IMR-90 (cell line): ENCODE measurements at regions not wholly inside any gene's neighbourhood (a gene's known extent, or its start where the extent isn't known, plus 50 kb on each side); places are given as distances from the start of the nearest gene placed in this dataset.

Experiments
- ATAC-seq: fragments of 200-7000 bp; cut with Tn5 transposase; 2 replicates; pipeline ENCODE4 v1.9.1; 2020; ENCODE audit warnings: low read depth, mild to moderate bottlenecking, moderate library complexity
- BruUV-seq: library from RNA; stranded (reverse); fragments of 400-500 nt; replicated peaks from 2 replicates; lab custom pipeline; 2021; lab: Mats Ljungman, UMichigan
- CTCF ChIA-PET: fragments of 300-600 bp; formaldehyde crosslinking; extraction: SDS; loops from one replicate; lab custom pipeline; 2021; ENCODE audit warnings: antibody characterized with exemption; lab: Yijun Ruan, JAX
- POLR2A ChIA-PET: fragments of 300-600 bp; sonication (Branson Sonifier 250); formaldehyde crosslinking; loops from one replicate; lab custom pipeline; 2022; ENCODE audit warnings: antibody characterized with exemption; ENCODE audit not compliant: unreplicated experiment; lab: Charles Lee
- DNase-seq: peaks from one replicate; pipeline ENCODE4 v3.0.0; 2013
- H2AFZ ChIP-seq: replicated peaks from 2 replicates; pipeline ENCODE3; 2013; ENCODE audit warnings: low read length, mild to moderate bottlenecking; ENCODE audit not compliant: poor library complexity
- H2AK5ac ChIP-seq: 2 replicates; pipeline ENCODE4 v1.6.1; 2013; ENCODE audit warnings: low read depth, low read length, inconsistent platforms
- H2AK9ac ChIP-seq: replicated peaks from 2 replicates; pipeline ENCODE3; 2013; ENCODE audit warnings: mild to moderate bottlenecking, low read depth, low read length, moderate library complexity; ENCODE audit not compliant: poor library complexity
- H2BK120ac ChIP-seq: 2 replicates; pipeline ENCODE4 v1.6.1; 2013; ENCODE audit warnings: low read depth, low read length, inconsistent platforms
- H2BK15ac ChIP-seq: 3 replicates; pipeline ENCODE4 v1.6.1; 2013; ENCODE audit warnings: low read depth, low read length, inconsistent platforms
- H2BK20ac ChIP-seq: 2 replicates; pipeline ENCODE4 v1.6.1; 2013; ENCODE audit warnings: low read depth, mild to moderate bottlenecking, inconsistent platforms, low read length, moderate library complexity
- H2BK5ac ChIP-seq: 2 replicates; pipeline ENCODE4 v1.6.1; 2013; ENCODE audit warnings: mild to moderate bottlenecking, low read depth, low read length, inconsistent platforms; ENCODE audit not compliant: poor library complexity, severe bottlenecking
- H3K14ac ChIP-seq: replicated peaks from 2 replicates; pipeline ENCODE4 v1.6.1; 2013; ENCODE audit warnings: low read depth, low read length, inconsistent platforms
- H3K18ac ChIP-seq: 2 replicates; pipeline ENCODE4 v1.6.1; 2013; ENCODE audit warnings: low read depth, low read length, control low read depth
- H3K23ac ChIP-seq: 2 replicates; pipeline ENCODE4 v1.6.1; 2013; ENCODE audit warnings: low read depth, low read length, inconsistent platforms
- H3K27ac ChIP-seq: 2 replicates; pipeline ENCODE4 v1.5.1; 2013; ENCODE audit warnings: mild to moderate bottlenecking, control low read depth, low read length; ENCODE audit not compliant: insufficient read depth
- H3K27me3 ChIP-seq: 2 replicates; pipeline ENCODE4 v1.6.1; 2013; ENCODE audit warnings: low read length; ENCODE audit not compliant: control insufficient read depth, insufficient read depth
- H3K36me3 ChIP-seq: 2 replicates; pipeline ENCODE4 v1.6.1; 2013; ENCODE audit warnings: low read length, mixed read lengths; ENCODE audit not compliant: control insufficient read depth, insufficient read depth
- H3K4ac ChIP-seq: 2 replicates; pipeline ENCODE4 v1.6.1; 2013; ENCODE audit warnings: low read depth, low read length, inconsistent platforms
- H3K4me1 ChIP-seq: 2 replicates; pipeline ENCODE4 v1.6.1; 2013; ENCODE audit warnings: low read length, mixed read lengths; ENCODE audit not compliant: control insufficient read depth, insufficient read depth
- H3K4me2 ChIP-seq: 2 replicates; pipeline ENCODE4 v1.6.1; 2013; ENCODE audit warnings: low read depth, mild to moderate bottlenecking, control low read depth, low read length, moderate library complexity
- H3K4me3 ChIP-seq: 2 replicates; pipeline ENCODE4 v1.5.1; 2013; ENCODE audit warnings: low read depth, mild to moderate bottlenecking, control low read depth, low read length, moderate library complexity; ENCODE audit not compliant: insufficient read depth
- H3K56ac ChIP-seq: 2 replicates; pipeline ENCODE4 v1.6.1; 2013; ENCODE audit warnings: low read length, inconsistent platforms; ENCODE audit not compliant: insufficient read depth; ENCODE audit errors: extremely low read depth
- H3K79me1 ChIP-seq, 2 experiments: 2 replicates each; pipeline ENCODE4 v1.6.1; 2013; ENCODE audit warnings: low read length in 2 of 2, inconsistent platforms in 1 of 2, low read depth in 1 of 2
- H3K9ac ChIP-seq: 2 replicates; pipeline ENCODE4 v1.6.1; 2013; ENCODE audit warnings: low read depth, low read length, control low read depth
- H3K9me1 ChIP-seq: 2 replicates; pipeline ENCODE4 v1.6.1; 2013; ENCODE audit warnings: low read length, inconsistent platforms; ENCODE audit not compliant: insufficient read depth
- H3K9me3 ChIP-seq: 2 replicates; pipeline ENCODE4 v1.6.1; 2013; ENCODE audit warnings: low read length; ENCODE audit not compliant: control insufficient read depth, insufficient read depth
- H4K20me1 ChIP-seq: 2 replicates; pipeline ENCODE4 v1.6.1; 2013; ENCODE audit warnings: low read length, inconsistent platforms; ENCODE audit not compliant: insufficient read depth
- H4K5ac ChIP-seq: 2 replicates; pipeline ENCODE4 v1.6.1; 2013; ENCODE audit warnings: mild to moderate bottlenecking, low read depth, low read length, control low read depth
- H4K8ac ChIP-seq, 2 experiments: 2 replicates each; pipeline ENCODE4 v1.6.1; 2013; ENCODE audit warnings: low read depth in 2 of 2, low read length in 2 of 2, control low read depth in 1 of 2, inconsistent platforms in 1 of 2
- H4K91ac ChIP-seq: 2 replicates; pipeline ENCODE4 v1.6.1; 2013; ENCODE audit warnings: low read depth, low read length, inconsistent platforms; ENCODE audit not compliant: insufficient read depth
- BHLHE40 ChIP-seq: fragments of 150-350 bp; IDR thresholded peaks from 2 replicates; pipeline ENCODE4 v1.6.1; 2016; ENCODE audit warnings: mild to moderate bottlenecking, low read depth, low read length
- CHD1 ChIP-seq: IDR thresholded peaks from 2 replicates; pipeline ENCODE4 v1.6.1; 2012; ENCODE audit warnings: low read depth, low read length, improper control_type of control experiment
- FOS ChIP-seq: fragments of 150-350 bp; IDR thresholded peaks from 2 replicates; pipeline ENCODE4 v1.6.1; 2016; ENCODE audit warnings: low read depth, low read length
- MAFK ChIP-seq: IDR thresholded peaks from 2 replicates; pipeline ENCODE4 v1.6.1; 2012; ENCODE audit warnings: low read depth, low read length, improper control_type of control experiment
- MAZ ChIP-seq: IDR thresholded peaks from 2 replicates; pipeline ENCODE4 v1.6.1; 2012; ENCODE audit warnings: low read depth, mild to moderate bottlenecking, low read length, improper control_type of control experiment, moderate library complexity, borderline replicate concordance
- MXI1 ChIP-seq: IDR thresholded peaks from 2 replicates; pipeline ENCODE4 v1.6.1; 2012; ENCODE audit warnings: low read depth, mild to moderate bottlenecking, low read length, moderate library complexity, borderline replicate concordance
- NFE2L2 ChIP-seq: fragments of 150-350 bp; IDR thresholded peaks from 2 replicates; pipeline ENCODE4 v1.6.1; 2016; ENCODE audit warnings: low read depth, mild to moderate bottlenecking, low read length
- POLR2A ChIP-seq: IDR thresholded peaks from 2 replicates; pipeline ENCODE4 v1.6.1; 2012; ENCODE audit warnings: mild to moderate bottlenecking, low read depth, low read length
- RAD21 ChIP-seq: IDR thresholded peaks from 2 replicates; pipeline ENCODE4 v1.6.1; 2012; ENCODE audit warnings: low read length, improper control_type of control experiment
- RCOR1 ChIP-seq: IDR thresholded peaks from 2 replicates; pipeline ENCODE4 v1.6.1; 2012; ENCODE audit warnings: mild to moderate bottlenecking, low read length, improper control_type of control experiment; ENCODE audit not compliant: insufficient replicate concordance
- RFX5 ChIP-seq: IDR thresholded peaks from 2 replicates; pipeline ENCODE4 v1.8.0; 2012; ENCODE audit warnings: low read depth, mild to moderate bottlenecking, low read length, moderate library complexity
- SMC3 ChIP-seq: fragments of 150-350 bp; IDR thresholded peaks from 2 replicates; pipeline ENCODE4 v1.6.1; 2016; ENCODE audit warnings: low read depth, mild to moderate bottlenecking, antibody characterized with exemption, low read length, moderate library complexity
- WGBS, 2 experiments: methylation state at CpG; one replicate each; pipeline versions ENCODE4 v1.1.5 to v1.1.7; 2013; ENCODE audit warnings: missing lambda C conversion rate in 2 of 2; ENCODE audit not compliant: insufficient read length in 1 of 2; ENCODE audit errors: extremely low coverage in 2 of 2; 5-methylcytosine and 5-hydroxymethylcytosine counted together
- dilution Hi-C: fragments of 300-500 bp; cut with HindIII; formaldehyde crosslinking; loops from one replicate; pipeline ENCODE4 v1.14.3; 2018; ENCODE audit warnings: low sequenced_read_pairs; ENCODE audit not compliant: unreplicated experiment
- in situ Hi-C: fragments of 300-500 bp; cut with MboI; formaldehyde crosslinking; loops from 3 replicates; pipeline ENCODE4 v1.14.3; 2019; ENCODE audit warnings: low sequenced_read_pairs, inconsistent platforms, mixed read lengths
- intact Hi-C: fragments of 100-400 bp; cut with micrococcal nuclease; formaldehyde crosslinking; loops from 2 replicates; pipeline ENCODE4 v1.10.0; 2022
- TF ChIP-seq, protein P1 (sequence below): fragments of 150-350 bp; IDR thresholded peaks from 2 replicates; pipeline ENCODE4 v1.6.1; 2017; ENCODE audit warnings: mild to moderate bottlenecking, antibody characterized with exemption, low read length, low read depth
- TF ChIP-seq, protein P2 (sequence below): conservative IDR thresholded peaks from 2 replicates; pipeline ENCODE4 v1.5.1; 2012; ENCODE audit warnings: mild to moderate bottlenecking, low read depth, low read length, improper control_type of control experiment

DNA sequence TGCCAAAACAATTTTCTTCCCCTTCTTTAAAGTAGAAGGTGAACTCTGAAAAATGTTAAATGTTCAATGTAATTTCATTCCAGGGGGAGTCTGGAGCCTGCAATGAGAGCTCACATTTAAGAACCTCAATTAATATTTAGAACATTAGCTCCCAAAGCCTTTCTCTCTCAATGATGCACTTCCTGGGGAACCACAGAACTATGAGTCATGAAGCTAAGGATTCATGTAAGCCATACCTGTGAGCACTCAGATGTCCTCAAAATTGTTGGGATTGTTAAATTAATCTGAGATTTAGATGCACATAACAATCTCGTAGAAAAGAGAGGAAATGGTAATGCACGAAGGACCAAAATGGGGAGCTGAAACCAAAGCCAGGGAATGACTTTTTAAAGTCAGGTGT lies 244.2 kb upstream of the LRIG1 start:
- no peak for ATAC-seq
- CTCF ChIA-PET, result interaction anchor here (1.2 kb wide), 1 partner anchor 13 kb away, joined by 3 read pairs; no protein-coding TSS in a partner anchor

More for the DNA sequence above, 244.2 kb upstream of the LRIG1 start:
- no peaks in the 10 kb centered on the region for H3K36me3 ChIP-seq
- no peaks in the 10 kb centered on the region for H3K79me1 ChIP-seq
- no peak overlapping the region for H2AK5ac ChIP-seq
- no peak overlapping the region for H4K5ac ChIP-seq
- no peaks in the 10 kb centered on the region for H3K27me3 ChIP-seq
- peak; percentile 46 for DNase-seq
- no peak overlapping the region for H3K9ac ChIP-seq
- no peak overlapping the region for H2BK5ac ChIP-seq
- in situ Hi-C loops (no loop called here), intact Hi-C loops (no loop called here), dilution Hi-C loops (no loop called here)
- H3K18ac ChIP-seq, result no peak overlapping the region
- H3K27ac ChIP-seq, result no peak overlapping the region
- H4K8ac ChIP-seq, result no peak overlapping the region
- H4K20me1 ChIP-seq, result no peaks in the 10 kb centered on the region
- H3K4ac ChIP-seq, result no peak overlapping the region
- H2BK15ac ChIP-seq, result no peak overlapping the region
- TF ChIP-seq, protein P1, sequence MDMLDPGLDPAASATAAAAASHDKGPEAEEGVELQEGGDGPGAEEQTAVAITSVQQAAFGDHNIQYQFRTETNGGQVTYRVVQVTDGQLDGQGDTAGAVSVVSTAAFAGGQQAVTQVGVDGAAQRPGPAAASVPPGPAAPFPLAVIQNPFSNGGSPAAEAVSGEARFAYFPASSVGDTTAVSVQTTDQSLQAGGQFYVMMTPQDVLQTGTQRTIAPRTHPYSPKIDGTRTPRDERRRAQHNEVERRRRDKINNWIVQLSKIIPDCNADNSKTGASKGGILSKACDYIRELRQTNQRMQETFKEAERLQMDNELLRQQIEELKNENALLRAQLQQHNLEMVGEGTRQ, result no peak
- no peak for TF ChIP-seq CHD1
- TF ChIP-seq RCOR1, result no peak
- TF ChIP-seq MXI1, result no peak
- TF ChIP-seq FOS, result no peak
- TF ChIP-seq, protein P2, sequence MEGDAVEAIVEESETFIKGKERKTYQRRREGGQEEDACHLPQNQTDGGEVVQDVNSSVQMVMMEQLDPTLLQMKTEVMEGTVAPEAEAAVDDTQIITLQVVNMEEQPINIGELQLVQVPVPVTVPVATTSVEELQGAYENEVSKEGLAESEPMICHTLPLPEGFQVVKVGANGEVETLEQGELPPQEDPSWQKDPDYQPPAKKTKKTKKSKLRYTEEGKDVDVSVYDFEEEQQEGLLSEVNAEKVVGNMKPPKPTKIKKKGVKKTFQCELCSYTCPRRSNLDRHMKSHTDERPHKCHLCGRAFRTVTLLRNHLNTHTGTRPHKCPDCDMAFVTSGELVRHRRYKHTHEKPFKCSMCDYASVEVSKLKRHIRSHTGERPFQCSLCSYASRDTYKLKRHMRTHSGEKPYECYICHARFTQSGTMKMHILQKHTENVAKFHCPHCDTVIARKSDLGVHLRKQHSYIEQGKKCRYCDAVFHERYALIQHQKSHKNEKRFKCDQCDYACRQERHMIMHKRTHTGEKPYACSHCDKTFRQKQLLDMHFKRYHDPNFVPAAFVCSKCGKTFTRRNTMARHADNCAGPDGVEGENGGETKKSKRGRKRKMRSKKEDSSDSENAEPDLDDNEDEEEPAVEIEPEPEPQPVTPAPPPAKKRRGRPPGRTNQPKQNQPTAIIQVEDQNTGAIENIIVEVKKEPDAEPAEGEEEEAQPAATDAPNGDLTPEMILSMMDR, result no peak
- TF ChIP-seq NFE2L2, result no peak
- no peak for TF ChIP-seq RFX5
- TF ChIP-seq BHLHE40, result no peak
- TF ChIP-seq MAFK, result no peak
- TF ChIP-seq POLR2A, result no peak
- no peak for TF ChIP-seq RAD21
- no peak for TF ChIP-seq SMC3
- TF ChIP-seq MAZ, result no peak
- no peak overlapping the region for H2BK20ac ChIP-seq
- POLR2A ChIA-PET, result no interaction called here
- H2AFZ ChIP-seq, result no peak overlapping the region
- BruUV-seq, result no TSS peak
- H2AK9ac ChIP-seq, result no peak overlapping the region
- no peak overlapping the region for H3K4me3 ChIP-seq
- H4K91ac ChIP-seq, result no peak overlapping the region
- H3K4me1 ChIP-seq, result peaks cover 7% of the 10 kb centered on the region
- no peak overlapping the region for H3K14ac ChIP-seq
- H3K56ac ChIP-seq, result no peak overlapping the region
- H3K4me2 ChIP-seq, result no peak overlapping the region
- H3K23ac ChIP-seq, result no peak overlapping the region
- H3K9me1 ChIP-seq, result no peaks in the 10 kb centered on the region
- H3K9me3 ChIP-seq, result no peaks in the 10 kb centered on the region
- no CpG with 5 or more reads among the region's 2 CpGs for WGBS, 2 experiments
- H2BK120ac ChIP-seq, result no peak overlapping the region; the same call in 1 of the 2 replicates
